CD4-positive, alpha-beta T cell treated with Interleukin-6 for 4 hours (primary cell): ENCODE measurements at regions not wholly inside any gene's neighbourhood (a gene's known extent, or its start where the extent isn't known, plus 50 kb on each side); places are given as distances from the start of the nearest gene placed in this dataset.

Experiments used
- DNase-seq: peaks from one replicate; pipeline ENCODE4 v3.0.0-alpha.2; 2020; ENCODE audit warnings: mixed read lengths

DNA sequence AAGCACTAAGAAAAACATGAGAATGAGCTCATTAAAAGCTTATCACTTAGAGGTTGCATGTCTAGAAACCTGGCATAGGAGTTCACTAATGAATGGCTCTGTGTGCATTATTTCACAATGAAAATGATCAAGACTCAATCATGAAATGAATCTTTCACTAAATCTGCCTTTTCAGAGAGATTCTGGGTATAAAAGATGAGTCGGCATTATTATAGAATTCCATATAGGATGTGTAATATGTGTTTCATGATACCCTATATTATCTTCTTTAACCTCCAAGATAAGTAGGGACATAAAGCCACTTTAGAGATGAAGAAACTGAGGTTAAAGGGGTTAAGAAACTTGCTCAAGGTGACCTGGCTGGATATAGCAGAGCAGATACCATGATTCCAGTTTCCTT is 368.1 kb downstream of the DUSP10 start:
- no peak for DNase-seq

DNA sequence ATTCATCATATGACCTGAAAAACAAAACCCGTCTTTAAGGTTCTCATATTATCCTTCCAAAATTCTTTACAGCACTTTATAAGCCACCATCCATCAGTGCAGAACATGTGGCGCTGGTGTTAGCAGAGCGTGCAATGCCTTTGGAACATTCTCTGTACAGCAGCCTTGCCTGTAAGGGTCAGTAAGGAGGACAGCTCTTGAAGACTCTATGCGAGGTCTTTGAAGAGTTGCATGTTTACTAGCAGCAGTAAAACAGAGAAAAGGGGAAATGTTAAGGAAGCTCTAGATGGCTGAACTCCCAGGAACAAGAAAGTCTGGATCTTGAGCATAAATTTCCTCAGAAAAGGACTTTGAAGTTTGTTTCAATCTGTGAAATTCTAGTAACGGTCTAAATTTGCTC is 365.6 kb downstream of the DUSP10 start:
- DNase-seq: no peak

DNA sequence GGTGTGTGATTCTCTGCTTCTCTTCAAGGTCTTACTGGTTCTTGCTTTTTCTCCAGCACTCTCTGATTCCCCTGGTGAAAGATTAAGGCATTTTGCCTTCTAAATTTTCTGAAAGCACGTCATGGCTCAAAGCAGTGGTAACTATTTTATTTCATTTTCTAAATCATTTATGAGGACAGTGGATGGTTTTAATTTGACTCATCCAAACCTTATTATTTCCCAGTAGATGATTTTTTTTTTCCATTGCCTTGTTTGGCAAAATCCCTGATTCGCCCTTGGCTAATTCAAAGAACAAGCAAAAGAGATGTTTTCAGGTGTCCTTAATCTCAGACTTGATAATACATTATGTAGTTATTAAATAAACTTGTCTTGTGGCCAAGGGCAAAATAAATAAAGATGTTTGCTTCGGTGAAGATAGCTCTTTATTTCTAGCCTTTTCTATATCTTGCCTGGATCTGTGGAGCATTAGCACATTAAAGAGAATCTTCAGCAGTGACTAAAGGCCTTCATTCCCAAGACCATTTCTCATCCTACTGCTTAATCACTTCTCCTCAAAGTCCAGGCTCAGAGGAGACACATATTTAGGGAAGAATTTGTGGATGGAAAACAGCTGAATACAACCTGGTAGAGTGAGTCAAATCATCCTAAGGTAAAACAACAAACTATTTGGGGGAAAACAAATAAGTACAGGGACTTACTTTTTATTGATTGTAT is 359.8 kb downstream of the DUSP10 start:
- no peak for DNase-seq

DNA sequence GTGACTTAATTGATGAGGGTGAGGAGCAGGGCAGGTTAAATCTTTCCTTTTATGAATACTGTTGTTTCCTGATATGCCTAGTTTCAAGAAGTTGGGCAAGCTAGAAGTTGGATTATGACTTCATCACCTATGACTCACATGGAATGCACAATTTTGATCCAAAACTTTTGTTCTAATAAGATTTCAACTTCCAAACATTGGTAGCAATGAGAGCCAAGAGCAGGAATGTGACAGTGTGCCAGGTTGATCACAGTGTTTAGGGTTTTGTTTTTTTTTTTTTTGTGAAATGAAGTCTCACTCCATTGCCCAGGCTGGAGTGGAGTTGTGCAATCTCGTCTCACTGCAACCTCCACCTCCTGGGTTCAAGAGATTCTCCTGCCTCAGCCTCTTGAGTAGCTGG is 349.4 kb downstream of the DUSP10 start:
- DNase-seq: no peak

DNA sequence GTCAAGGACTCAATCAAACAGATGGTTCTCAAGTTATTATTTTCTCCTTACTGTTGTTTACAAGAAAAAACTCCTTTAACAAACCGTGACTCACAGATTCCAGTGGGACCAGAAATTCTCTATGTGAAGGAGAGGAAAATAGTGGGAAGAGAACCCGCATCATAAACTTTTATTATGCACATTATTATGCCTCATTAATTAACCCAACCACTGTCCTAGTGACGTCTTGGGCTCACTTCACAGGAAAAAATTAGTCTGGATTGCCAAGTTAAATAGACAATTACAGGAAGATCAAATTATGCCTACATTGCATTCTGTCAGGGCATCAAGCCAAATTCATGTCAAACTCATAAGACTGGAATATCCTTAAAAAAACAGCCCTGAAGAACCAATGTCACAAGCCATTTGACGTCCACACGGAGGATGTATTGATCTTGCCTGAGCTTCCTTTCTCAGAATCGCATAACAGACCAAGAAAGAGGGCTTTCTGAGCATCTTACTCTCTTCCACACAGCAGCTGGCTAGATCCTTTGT is 347.8 kb downstream of the DUSP10 start:
- DNase-seq: no peak

DNA sequence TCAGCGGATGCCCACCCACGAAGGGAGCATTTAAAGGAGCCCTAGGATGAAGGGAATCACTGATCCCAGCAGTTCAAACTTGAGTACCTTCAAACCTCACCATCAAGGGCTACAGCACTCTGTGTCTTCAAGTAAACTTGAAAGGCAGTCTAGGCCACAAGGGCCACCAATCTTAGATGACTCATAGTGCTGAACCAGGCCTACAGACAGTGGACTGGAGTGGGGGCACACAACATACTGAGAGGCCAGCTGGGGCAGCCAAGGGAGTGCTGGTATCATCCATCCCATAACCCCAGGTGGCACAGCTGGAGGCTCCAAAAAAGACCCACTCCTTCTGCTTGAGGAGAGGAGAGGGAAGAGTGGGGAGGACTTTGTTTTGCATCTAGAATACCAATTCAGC is 345.4 kb downstream of the DUSP10 start:
- no peak for DNase-seq

DNA sequence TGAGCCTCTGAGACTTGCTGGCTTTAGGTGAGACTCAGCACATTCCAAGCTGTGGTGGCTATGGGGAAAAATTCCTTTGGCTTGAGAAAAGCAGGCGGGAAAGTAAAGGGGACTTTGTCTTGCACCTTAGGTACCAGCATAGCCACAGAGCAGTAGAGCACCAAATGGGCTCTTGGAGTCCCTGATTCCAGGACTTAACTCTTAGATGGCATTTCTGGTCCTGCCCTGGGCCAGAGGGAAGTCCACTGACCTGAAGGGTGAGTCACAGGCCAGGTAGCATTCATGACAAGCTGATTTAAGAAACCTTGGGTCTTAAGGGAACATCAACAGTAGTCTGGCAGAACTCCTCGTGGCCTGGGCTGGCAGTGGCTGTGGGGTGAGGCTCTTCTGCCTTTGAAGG is 344.7 kb downstream of the DUSP10 start:
- no peak for DNase-seq

DNA sequence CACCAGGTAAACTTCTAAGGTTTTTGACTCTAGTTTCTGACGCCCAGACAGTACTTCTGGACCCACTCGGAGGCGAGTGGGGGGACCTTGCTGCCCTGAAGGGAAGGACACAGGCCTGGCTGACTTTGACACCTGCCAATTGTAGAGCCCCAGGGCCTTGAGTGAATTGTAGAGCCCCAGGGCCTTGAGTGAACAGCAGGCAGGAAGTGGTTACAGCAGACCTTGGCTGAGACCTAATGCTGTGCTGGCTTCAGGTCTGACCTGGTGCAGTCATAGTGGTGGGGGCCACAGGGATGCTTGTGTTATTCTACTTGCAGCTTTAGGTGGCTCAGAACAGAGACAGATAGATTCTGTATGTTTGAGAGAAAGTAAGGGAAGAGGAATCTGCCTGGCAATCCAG is 344.3 kb downstream of the DUSP10 start:
- no peak for DNase-seq

DNA sequence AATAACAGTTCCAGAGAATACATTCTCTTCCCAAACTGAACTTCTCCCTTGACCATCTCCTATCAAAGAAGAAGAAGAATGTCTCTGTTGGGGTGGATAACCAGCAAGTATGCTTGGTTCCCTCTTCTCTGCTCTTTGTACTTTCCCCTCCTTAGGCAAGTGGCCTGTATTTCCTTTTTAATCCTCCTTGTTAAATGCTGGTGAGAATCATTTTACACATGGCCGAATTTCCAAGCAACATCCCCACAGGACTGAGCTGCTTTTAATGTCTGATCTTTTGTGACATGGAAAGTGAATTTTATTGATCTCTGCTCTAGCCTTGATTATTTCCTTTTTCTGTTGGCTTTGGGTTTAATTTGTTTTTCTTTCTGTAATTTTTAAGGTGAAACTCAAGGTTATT is 336.7 kb downstream of the DUSP10 start:
- no peak for DNase-seq

DNA sequence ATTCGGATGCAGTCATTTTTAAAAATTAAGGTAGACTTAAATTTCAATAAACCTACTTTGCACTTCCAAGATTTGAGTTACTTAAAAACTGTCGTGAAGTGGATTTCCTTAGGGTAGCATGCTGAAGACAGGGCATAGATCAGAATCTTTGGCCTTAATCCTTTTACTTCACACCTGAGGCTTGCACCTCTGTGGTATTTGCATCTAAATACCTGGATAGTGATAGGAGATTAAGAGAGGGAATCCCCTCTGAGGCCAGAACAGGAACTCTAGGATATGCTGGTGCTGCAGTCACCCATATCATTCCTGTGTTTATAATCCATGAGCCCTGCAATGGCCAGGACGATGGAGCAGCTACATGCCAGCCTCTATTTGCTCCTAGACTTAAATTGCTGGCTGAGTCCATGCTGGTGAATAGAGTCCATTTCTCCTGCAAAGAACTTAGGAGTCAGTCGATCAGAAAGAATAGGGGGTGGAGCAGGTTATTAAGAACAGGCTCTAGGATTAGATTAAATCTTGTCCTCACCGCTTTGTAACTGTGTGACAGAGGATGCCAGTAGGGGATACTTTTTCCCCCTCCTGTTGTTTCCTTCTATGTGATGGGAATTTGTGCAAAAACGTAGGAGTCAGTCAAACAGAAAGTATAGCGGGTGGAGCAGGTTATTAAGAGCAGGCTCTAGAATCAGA is 333.6 kb downstream of the DUSP10 start:
- DNase-seq: no peak

DNA sequence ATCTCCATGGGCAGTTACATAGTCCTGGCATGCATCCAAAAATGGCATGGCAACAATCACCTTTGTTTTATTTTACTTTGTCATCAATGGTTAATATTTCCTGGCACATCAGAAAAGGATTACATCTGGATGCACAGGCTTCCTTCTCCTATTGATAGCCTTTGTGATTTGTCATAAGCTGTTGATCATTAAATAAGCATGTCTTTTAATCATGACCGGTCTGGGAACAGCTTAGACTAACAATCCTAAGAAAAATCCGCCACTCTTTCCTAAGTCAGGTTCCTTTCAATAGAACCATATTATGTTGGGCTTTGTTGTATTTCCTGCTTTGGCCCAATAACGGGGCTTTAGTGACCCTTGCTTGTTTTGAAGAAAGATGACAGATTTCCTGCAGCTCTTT is 330.6 kb downstream of the DUSP10 start:
- no peak for DNase-seq

DNA sequence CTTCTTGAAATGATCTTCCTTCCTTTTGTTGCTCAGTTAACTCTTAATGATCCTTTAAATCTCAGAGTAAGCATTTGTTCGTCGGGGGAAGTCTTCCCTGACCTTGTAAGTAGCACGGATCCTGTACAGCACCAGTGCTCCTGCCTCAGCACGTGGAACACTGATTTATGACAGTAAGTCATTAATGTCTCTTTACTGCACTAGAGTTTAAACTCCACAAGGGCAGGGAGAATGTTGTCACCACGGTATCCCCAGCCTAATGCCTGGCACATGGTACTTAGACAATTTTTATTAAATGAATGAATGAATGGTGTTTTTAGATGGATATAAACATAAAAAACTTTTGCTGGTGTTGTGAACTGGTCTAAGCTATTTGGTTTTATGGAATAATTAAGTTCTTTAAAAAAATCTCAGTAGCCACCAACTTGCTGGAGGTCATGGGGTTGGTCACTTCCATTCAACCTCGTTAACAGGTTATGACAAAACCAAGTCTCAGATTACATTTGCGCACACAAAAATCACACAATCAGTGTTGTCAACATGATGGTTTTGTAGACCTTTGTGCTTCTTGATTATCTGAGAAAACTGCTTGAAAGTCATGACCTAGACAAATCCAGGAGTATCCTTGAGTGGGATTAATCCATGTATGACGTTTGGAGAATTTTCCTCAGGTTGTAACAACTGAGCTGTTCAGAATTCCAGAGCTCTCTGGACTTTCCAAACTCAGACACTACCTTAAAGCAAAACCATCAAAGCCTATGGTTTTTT is 326.9 kb downstream of the DUSP10 start:
- DNase-seq: no peak

DNA sequence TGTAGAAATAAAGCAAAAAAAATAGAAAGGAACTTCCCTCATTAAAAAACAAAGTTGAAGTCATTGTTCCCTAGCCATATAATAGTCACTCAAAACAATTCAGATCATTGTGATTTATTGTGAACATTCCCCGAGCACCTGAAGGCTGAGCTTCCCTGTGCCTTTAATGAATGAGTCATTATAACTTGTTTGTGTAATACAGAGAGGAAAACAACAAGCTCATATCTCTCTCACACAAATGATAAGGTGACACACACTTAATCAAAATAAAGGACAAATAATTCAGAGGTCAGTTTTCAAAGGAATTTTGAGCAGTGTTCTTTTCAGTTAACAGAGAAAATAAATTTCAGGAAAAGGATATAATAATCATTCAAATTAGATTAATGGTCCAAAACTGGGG is 326.2 kb downstream of the DUSP10 start:
- DNase-seq: no peak

DNA sequence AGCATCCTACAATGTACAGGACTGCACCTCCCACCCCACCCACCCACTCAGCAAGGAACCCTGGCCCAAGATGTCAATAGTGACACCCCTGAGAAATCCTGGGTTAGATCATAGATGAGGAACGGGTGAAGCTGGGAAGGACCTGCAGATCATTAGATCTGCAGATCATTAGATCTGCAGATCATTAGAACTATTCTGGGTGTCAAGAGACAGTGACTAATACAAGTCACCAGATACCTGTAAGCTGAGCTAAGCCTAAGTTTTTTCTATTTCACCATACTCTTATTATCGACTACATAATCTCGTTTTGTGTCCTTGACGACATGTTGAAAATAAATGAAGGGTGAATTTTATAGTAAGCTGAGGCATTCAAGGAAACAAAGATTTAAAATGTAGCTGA is 325.7 kb downstream of the DUSP10 start:
- DNase-seq: no peak

DNA sequence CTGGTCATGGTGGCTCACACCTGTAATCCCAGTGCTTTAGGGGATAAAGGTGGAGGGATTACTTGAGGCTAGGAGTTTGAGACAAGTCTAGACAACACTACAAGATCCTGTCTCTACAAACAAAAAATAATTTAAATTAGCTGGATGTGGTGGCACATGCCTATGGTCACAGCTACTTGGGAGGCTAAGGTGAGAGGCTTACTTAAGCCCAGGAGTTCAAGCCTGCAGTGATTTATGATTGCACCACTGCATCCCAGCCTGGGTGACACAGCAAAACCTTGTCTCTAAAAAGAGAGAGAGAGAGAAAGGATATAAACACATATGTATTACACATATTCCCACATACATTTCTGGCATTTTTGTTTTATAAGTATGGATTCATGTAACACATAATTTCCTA is 325.2 kb downstream of the DUSP10 start:
- DNase-seq: no peak

DNA sequence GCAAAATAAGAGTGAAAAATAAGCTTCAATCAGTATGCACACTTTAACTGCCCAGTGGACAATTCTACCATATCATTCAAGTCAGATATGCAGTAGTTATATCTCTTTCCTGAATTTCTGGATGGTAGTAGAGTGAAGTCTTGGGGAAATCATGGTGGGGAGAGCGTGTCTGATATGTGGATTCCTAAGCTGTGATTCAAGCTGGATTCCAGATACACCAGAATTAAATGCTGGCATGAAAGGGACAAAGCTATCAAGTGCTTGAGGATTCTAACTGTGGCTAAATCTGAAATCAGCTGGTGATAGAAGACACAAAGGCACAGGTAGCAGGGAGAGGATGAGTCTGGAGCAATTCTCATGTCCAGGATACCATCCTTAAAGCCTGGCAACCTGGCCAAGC is 323.5 kb downstream of the DUSP10 start:
- no peak for DNase-seq

DNA sequence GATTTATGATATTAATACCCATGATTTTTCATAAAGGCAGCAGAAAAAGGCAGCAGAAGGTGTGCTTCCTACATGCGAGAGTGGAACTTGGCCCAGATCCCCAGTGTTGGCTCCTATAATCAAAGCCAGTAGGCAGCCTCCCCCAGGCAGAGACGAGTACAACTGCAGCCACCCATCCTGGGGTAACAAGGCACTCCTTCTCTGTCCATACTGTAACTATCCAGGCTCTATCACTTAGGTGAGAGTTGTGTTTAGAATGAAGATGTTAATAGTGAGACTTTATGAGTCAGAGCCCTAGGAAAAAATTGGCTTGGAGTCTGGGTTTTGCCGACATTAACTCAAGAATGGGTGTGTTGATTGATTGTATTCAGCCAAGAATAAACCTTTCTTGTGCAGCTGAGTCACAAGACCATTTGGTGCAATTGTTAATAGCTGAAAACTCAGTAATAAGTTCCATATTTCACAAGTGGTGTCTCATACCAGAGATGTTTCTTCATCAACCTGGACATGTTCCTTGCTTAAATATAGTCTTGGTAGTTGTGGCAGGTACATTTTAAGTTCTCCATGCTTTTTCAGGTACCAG is 322.3 kb downstream of the DUSP10 start:
- no peak for DNase-seq

DNA sequence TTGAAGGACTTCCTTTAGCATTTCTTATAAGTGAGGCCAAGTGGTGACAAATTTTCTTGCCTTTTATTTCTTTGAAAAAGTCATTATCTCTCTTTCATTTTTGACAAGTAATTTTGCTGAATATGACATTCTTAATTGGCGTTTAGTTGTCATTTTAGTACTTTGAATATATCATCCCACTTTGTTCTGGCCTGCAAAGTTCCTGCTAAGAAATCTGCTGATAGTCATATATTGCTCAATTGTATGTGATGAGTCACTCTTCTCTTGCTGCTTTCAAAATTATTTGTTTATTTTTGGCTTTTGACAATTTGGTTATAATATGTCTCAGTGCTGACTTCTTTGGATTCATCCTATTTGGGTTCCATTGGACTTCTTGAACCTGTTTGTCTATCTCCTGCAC is 312.6 kb downstream of the DUSP10 start:
- no peak for DNase-seq

DNA sequence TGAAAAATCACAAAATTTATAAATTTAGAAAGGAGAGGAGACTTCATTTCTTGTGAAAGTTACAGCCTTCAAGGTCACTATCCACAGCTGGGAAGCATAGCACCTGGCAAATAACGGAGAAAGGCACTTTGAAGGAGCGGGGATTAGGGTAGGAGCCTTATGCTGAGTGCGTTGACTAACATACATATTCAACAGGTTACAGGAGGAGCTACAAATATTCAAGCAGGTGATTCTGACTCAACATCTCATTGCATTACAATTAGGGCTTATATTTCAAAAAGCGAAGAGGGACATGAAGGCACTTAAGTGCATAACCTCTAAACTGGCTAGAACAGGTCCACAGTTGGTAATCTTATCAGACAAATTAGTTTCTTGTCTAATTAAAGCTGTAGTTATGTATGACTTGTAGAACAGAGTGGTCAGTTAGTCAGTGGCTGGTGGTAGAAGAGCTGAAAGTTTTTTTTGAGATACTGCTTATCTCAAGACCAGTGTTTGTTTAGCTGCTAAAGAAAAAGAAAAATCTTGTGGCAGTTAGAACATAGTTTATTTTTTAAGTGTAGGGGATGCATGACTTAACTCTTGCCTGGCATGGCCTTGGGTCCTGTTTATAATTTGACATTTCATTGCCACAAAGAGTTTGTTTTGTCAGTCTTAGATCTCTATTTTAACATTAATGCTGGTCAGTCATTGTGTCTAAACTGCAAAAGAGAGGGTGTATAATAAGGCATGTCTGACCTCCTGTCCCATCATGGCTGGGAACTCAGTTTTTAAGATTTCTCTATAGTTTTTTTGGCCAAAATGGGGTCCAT is 311.5 kb downstream of the DUSP10 start:
- DNase-seq: no peak

DNA sequence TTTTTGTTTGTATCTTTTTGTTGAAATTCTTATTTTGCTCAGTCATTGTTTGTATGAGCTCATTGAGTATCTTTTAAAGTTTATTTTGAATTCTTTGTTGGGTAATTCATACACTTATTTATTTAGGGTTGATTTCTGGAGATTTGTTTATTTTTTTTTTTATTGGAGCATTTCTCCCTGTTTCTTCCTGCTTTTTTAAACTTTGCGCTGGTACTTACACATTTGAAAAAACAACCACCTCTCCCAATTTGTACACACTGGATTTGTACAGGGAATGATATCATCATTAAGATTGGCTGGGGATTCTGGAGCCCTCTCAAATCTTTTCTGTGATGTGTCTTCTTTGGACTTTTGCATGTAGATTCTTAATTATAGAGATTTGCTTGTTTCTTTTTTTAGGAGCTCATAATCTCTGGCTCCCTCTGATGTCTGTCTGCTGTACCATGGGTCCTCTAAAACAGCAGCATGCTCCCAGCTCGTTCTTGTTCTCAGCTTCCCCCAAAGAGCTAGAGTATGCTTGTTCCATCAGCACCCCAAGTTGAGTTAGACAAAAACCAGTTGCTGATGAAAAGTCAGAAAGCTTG is 310.7 kb downstream of the DUSP10 start:
- no peak for DNase-seq

DNA sequence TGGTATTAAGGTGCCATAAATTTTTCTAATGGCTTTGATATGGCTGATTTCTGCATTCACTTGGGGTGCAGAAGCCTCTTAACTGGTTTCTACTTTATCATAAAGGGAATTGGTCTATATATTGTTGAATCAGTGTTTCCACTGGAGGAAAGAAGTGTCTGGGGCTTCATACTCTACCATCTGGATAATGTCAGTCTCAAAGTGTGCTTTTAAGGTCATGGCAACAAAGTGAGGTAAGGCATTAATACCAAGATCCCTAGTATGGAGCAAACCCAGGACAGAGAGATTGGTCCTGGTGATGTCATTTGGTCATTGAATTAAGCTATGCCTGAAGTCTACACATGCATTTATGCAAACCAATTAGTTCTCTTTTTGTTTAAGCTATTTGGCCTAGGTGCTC is 309.9 kb downstream of the DUSP10 start:
- no peak for DNase-seq

DNA sequence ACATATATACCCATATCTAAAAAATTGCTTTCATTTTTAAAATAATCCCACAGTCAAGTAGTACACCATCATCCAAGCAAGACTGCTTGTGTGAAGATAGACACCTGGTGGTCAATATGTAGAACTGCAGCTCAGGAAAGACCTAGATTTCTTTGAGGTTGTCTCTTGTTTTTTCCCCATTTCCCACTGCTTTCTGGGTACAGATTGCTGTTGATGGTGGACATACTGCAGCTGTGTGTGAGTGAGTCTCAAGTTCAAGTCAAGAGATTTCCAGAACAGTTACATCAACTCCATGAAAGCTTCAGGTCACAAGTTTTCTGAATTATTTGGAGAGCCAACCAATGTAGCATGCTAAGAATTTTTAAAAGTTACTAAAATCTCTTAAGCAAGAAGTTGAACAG is 306.4 kb downstream of the DUSP10 start:
- DNase-seq: no peak
